ENCODE measurements at regions not wholly inside any gene's neighbourhood (a gene's known extent, or its start where the extent isn't known, plus 50 kb on each side); places are given as distances from the start of the nearest gene placed in this dataset.

- H2AFZ ChIP-seq (ENCODE audit: low read depth, low read length), result no peak overlapping the region
- no peak overlapping the region for H3K9ac ChIP-seq (ENCODE audit: low read length)
- no peaks in the 10 kb centered on the region for H3K9me2 ChIP-seq (ENCODE audit: insufficient read depth, low read length)
Observed at GRCh38 chr13:72523049-72523448, 204.4 kb downstream of the MZT1 start.

GRCh38 chr13:72521940-72522661 is 205.3 kb downstream of the MZT1 start:
- Histone ChIP-seq H3K9ac (ENCODE audit: low read length) (no peak overlapping the region), H2AFZ (ENCODE audit: low read depth, low read length) (no peak overlapping the region)
- TF ChIP-seq SMC3 (conservative IDR thresholded peaks at IDR 0.05; ENCODE audit: poor library complexity), result no peak
- no peak for TF ChIP-seq TAF1 (IDR thresholded peaks at IDR 0.05; ENCODE audit: low read depth)
- TF ChIP-seq POLR2AphosphoS5 (IDR thresholded peaks at IDR 0.05), result no peak
- TF ChIP-seq CTCF (IDR thresholded peaks at IDR 0.05; ENCODE audit: poor library complexity, severe bottlenecking), result no peak
- no peak for TF ChIP-seq MXI1 (conservative IDR thresholded peaks at IDR 0.05; ENCODE audit: poor library complexity, severe bottlenecking)
- no peak for TF ChIP-seq EZH2 (IDR thresholded peaks at IDR 0.05; ENCODE audit: borderline replicate concordance, insufficient read depth, low read length, poor library complexity, severe bottlenecking)
- no peak for TF ChIP-seq EP300 (conservative IDR thresholded peaks at IDR 0.05; ENCODE audit: poor library complexity, severe bottlenecking)
- TF ChIP-seq RAD21 (conservative IDR thresholded peaks at IDR 0.05), result no peak

More at GRCh38 chr13:72523049-72523448, 204.4 kb downstream of the MZT1 start:
- no peaks in the 10 kb centered on the region for H3F3A ChIP-seq (ENCODE audit: insufficient read depth, low read length, poor library complexity, severe bottlenecking)
- peaks cover 3% of the 10 kb centered on the region for H3K27me3 ChIP-seq (ENCODE audit: insufficient read depth, low read depth, low read length)
- no peaks in the 10 kb centered on the region for H3K9me3 ChIP-seq (ENCODE audit: low read length)
- no peaks in the 10 kb centered on the region for H3K79me2 ChIP-seq (replicated peaks; ENCODE audit: insufficient read depth, low read length)
- TF ChIP-seq EP300 (conservative IDR thresholded peaks at IDR 0.05; ENCODE audit: poor library complexity, severe bottlenecking) (no peak), SMC3 (conservative IDR thresholded peaks at IDR 0.05; ENCODE audit: poor library complexity) (no peak), CTCF (IDR thresholded peaks at IDR 0.05; ENCODE audit: poor library complexity, severe bottlenecking) (no peak), MXI1 (conservative IDR thresholded peaks at IDR 0.05; ENCODE audit: poor library complexity, severe bottlenecking) (no peak), POLR2AphosphoS5 (IDR thresholded peaks at IDR 0.05) (no peak), EZH2 (IDR thresholded peaks at IDR 0.05; ENCODE audit: borderline replicate concordance, insufficient read depth, low read length, poor library complexity, severe bottlenecking) (no peak), RAD21 (conservative IDR thresholded peaks at IDR 0.05) (no peak), REST (IDR thresholded peaks at IDR 0.05; ENCODE audit: borderline replicate concordance) (no peak)
- no peak overlapping the region for H3K4me3 ChIP-seq (ENCODE audit: low read length)
- no peaks in the 10 kb centered on the region for H3K36me3 ChIP-seq (ENCODE audit: insufficient read depth, low read length)
- H4K20me1 ChIP-seq (ENCODE audit: insufficient read depth), result no peaks in the 10 kb centered on the region
- H3K27ac ChIP-seq (ENCODE audit: low read length), result no peak overlapping the region
- no peak overlapping the region for H3K4me2 ChIP-seq (ENCODE audit: low read length)

More at GRCh38 chr13:72521940-72522661, 205.3 kb downstream of the MZT1 start:
- Histone ChIP-seq H3K79me2 (replicated peaks; ENCODE audit: insufficient read depth, low read length) (no peaks in the 10 kb centered on the region), H3K4me3 (ENCODE audit: low read length) (no peak overlapping the region), H3K27me3 (ENCODE audit: insufficient read depth, low read depth, low read length) (no peaks in the 10 kb centered on the region), H4K20me1 (ENCODE audit: insufficient read depth) (no peaks in the 10 kb centered on the region), H3F3A (ENCODE audit: insufficient read depth, low read length, poor library complexity, severe bottlenecking) (no peaks in the 10 kb centered on the region), H3K4me2 (ENCODE audit: low read length) (no peak overlapping the region), H3K9me2 (ENCODE audit: insufficient read depth, low read length) (no peaks in the 10 kb centered on the region), H3K36me3 (ENCODE audit: insufficient read depth, low read length) (no peaks in the 10 kb centered on the region), H3K27ac (ENCODE audit: low read length) (no peak overlapping the region), H3K9me3 (ENCODE audit: low read length) (no peaks in the 10 kb centered on the region)

All from neural cell (in vitro differentiated cells).